ENCODE measurements at regions not wholly inside any gene's neighbourhood (a gene's known extent, or its start where the extent isn't known, plus 50 kb on each side); places are given as distances from the start of the nearest gene placed in this dataset.
"Not testable (repeated sequence)": the region's sequence is repeated elsewhere in the genome, so short reads cannot be mapped to it uniquely, and the experiment has no call there.

GRCh38 chr13:96934889-96935489, 59.3 kb downstream of the OXGR1 start:
- no peak for DNase-seq

GRCh38 chr13:96925916-96926628, 68.2 kb downstream of the OXGR1 start:
- no peak for DNase-seq

GRCh38 chr13:96925477-96925876, 68.8 kb downstream of the OXGR1 start:
- DNase-seq: no peak

- not testable (repeated sequence) for DNase-seq
Observed at GRCh38 chr13:96918861-96919631, 75.2 kb downstream of the OXGR1 start.

- no peak for DNase-seq
Observed at GRCh38 chr13:96904232-96904631, 90.0 kb downstream of the OXGR1 start.

GRCh38 chr13:96903085-96903484, 91.2 kb downstream of the OXGR1 start:
- DNase-seq: no peak

- no peak for DNase-seq
Observed at GRCh38 chr13:96900986-96901385, 93.3 kb downstream of the OXGR1 start.

- no peak for DNase-seq
Observed at GRCh38 chr13:96899946-96900345, 94.3 kb downstream of the OXGR1 start.

GRCh38 chr13:96898646-96899254, 95.5 kb downstream of the OXGR1 start:
- DNase-seq: peak; percentile 10

GRCh38 chr13:96898212-96898611, 96.1 kb downstream of the OXGR1 start:
- peak; percentile 81 for DNase-seq
